ENCODE measurements at regions not wholly inside any gene's neighbourhood (a gene's known extent, or its start where the extent isn't known, plus 50 kb on each side); places are given as distances from the start of the nearest gene placed in this dataset.

GRCh38 chr6:9979996-9980395 is 434.9 kb downstream of the TFAP2A start:
- H3K27ac Mint-ChIP-seq = no peak overlapping the region
- H3K4me1 Mint-ChIP-seq = no peaks in the 10 kb centered on the region
- Histone ChIP-seq H3K9ac (ENCODE audit: insufficient read depth, low read length, poor library complexity, severe bottlenecking) (no peak overlapping the region), H2AFZ (ENCODE audit: insufficient read depth, low read depth, low read length, poor library complexity, severe bottlenecking) (no peak overlapping the region), H3K36me3 (replicated peaks in 1 of 2; ENCODE audit: control insufficient read depth in 1 of 2, insufficient read depth in 2 of 2, low read length in 2 of 2) (no peaks in the 10 kb centered on the region), H3K27ac (ENCODE audit: low read depth in 1 of 2, low read length in 2 of 2) (no peak overlapping the region), H4K20me1 (ENCODE audit: insufficient read depth, low read length) (no peaks in the 10 kb centered on the region), H3K27me3 (ENCODE audit: control insufficient read depth in 2 of 2, insufficient read depth in 2 of 2, low read length in 2 of 2) (no peaks in the 10 kb centered on the region), H3K79me2 (ENCODE audit: insufficient read depth, low read length) (no peaks in the 10 kb centered on the region), H3K4me2 (replicated peaks; ENCODE audit: extremely low read depth, low read length, poor library complexity, severe bottlenecking) (no peak overlapping the region), H3K4me3 (replicated peaks in 1 of 3; ENCODE audit: low read depth in 2 of 3, low read length in 3 of 3) (no peak overlapping the region), H3K9me3 (replicated peaks in 1 of 2; ENCODE audit: control insufficient read depth in 1 of 2, insufficient read depth in 1 of 2, low read length in 2 of 2) (no peaks in the 10 kb centered on the region), H3K4me1 (ENCODE audit: control insufficient read depth in 1 of 2, insufficient read depth in 2 of 2, low read length in 2 of 2) (no peaks in the 10 kb centered on the region)
- no CpG with 5 or more reads among the region's 5 CpGs for WGBS (ENCODE audit: insufficient coverage)
- peaks cover 0 to 8% (median 1%) of the 10 kb centered on the region in 7 donors for H3K9me3 Mint-ChIP-seq
- no peaks in the 10 kb centered on the region for H3K36me3 Mint-ChIP-seq
- intact Hi-C loops (cut with micrococcal nuclease) = no loop called here
- H3K27me3 Mint-ChIP-seq (ENCODE audit: low read depth in 3 of 3) = peaks cover 0 to 2% (median 0%) of the 10 kb centered on the region in 3 donors
- H3K4me3 Mint-ChIP-seq = no peak overlapping the region
- no peak for TF ChIP-seq CTCF (IDR thresholded peaks at IDR 0.05)
- no peak for DNase-seq

- H3K36me3 Mint-ChIP-seq = no peaks in the 10 kb centered on the region
- peaks cover 0 to 8% (median under 1%) of the 10 kb centered on the region in 7 donors for H3K9me3 Mint-ChIP-seq
- Histone ChIP-seq H3K27ac (ENCODE audit: low read depth in 1 of 2, low read length in 2 of 2) (no peak overlapping the region), H2AFZ (ENCODE audit: insufficient read depth, low read depth, low read length, poor library complexity, severe bottlenecking) (no peak overlapping the region), H3K4me2 (replicated peaks; ENCODE audit: extremely low read depth, low read length, poor library complexity, severe bottlenecking) (no peak overlapping the region), H3K4me3 (replicated peaks in 1 of 3; ENCODE audit: low read depth in 2 of 3, low read length in 3 of 3) (no peak overlapping the region), H3K79me2 (ENCODE audit: insufficient read depth, low read length) (no peaks in the 10 kb centered on the region), H3K36me3 (replicated peaks in 1 of 2; ENCODE audit: control insufficient read depth in 1 of 2, insufficient read depth in 2 of 2, low read length in 2 of 2) (no peaks in the 10 kb centered on the region), H3K4me1 (ENCODE audit: control insufficient read depth in 1 of 2, insufficient read depth in 2 of 2, low read length in 2 of 2) (no peaks in the 10 kb centered on the region), H3K27me3 (ENCODE audit: control insufficient read depth in 2 of 2, insufficient read depth in 2 of 2, low read length in 2 of 2) (no peaks in the 10 kb centered on the region), H3K9ac (ENCODE audit: insufficient read depth, low read length, poor library complexity, severe bottlenecking) (no peak overlapping the region), H3K9me3 (replicated peaks in 1 of 2; ENCODE audit: control insufficient read depth in 1 of 2, insufficient read depth in 1 of 2, low read length in 2 of 2) (no peaks in the 10 kb centered on the region), H4K20me1 (ENCODE audit: insufficient read depth, low read length) (no peaks in the 10 kb centered on the region)
- intact Hi-C loops (cut with micrococcal nuclease) = no loop called here
- H3K27me3 Mint-ChIP-seq (ENCODE audit: low read depth in 3 of 3) = peaks cover 0 to 2% (median 0%) of the 10 kb centered on the region in 3 donors
- H3K4me3 Mint-ChIP-seq = no peak overlapping the region
- no peak for DNase-seq
- no peak for TF ChIP-seq CTCF (IDR thresholded peaks at IDR 0.05)
- WGBS (ENCODE audit: insufficient coverage) = 87% methylated on average over 3 of the region's 6 CpGs
- no peaks in the 10 kb centered on the region for H3K4me1 Mint-ChIP-seq
- no peak overlapping the region for H3K27ac Mint-ChIP-seq
Measured at GRCh38 chr6:9978480-9978879, 436.4 kb downstream of the TFAP2A start.
